GM18520 (cell line): ENCODE measurements at regions not wholly inside any gene's neighbourhood (a gene's known extent, or its start where the extent isn't known, plus 50 kb on each side); places are given as distances from the start of the nearest gene placed in this dataset.

Experiments
- ATAC-seq: cut with Tn5 transposase; IDR thresholded peaks from one replicate; pipeline ENCODE4 v1.9.1; 2021; ENCODE audit not compliant: unreplicated experiment

- no peak for ATAC-seq
Observed at GRCh38 chr13:27367570-27367969, 56.8 kb upstream of the GTF3A start.

DNA sequence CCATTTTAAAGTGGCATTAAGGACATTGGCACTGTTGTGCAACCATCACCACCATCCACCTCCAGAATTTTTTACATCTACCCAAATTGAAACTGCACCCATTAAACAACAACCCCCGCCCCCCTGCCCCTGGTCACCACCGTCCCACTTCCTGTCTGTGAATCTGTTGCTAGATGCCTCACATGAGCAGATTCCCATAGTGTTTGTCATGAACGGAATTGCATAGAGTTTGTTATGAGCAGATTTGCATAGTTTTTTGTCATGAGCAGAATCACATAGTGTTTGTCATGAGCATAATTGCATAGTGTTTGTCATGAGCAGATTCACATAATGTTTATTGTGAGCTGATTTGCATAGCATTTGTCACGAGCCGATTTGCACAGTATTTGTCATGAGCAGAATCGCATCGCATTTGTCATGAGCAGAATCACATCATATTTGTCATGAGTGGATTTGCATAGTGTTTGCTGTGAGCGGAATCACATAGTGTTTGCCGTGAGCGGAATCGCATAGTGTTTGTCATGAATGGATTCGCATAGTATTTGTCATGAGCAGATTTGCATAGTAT, 54.0 kb upstream of the GTF3A start:
- ATAC-seq = no peak

DNA sequence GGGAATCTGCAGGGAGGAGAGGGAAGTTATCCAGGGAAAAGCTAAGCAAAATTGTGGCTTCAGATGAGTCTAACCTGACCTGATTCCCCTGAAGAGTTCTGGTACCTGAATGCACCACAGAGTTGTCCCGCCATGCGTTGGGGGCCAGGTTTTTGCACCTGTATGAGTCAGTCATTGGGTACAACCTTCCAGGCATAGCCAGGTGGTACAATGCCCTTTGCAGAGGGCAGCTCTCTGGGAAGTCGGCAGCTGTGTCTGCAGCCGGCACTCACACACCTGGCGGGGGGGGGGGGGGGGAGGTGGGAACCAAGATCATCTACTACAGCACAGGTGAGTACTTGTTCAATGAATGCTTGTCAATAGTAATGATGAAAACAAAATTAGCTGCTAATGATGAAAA, 52.5 kb upstream of the GTF3A start:
- ATAC-seq = no peak

GRCh38 chr13:27372896-27373295, 51.5 kb upstream of the GTF3A start:
- no peak for ATAC-seq

GRCh38 chr13:27374126-27374613, 50.2 kb upstream of the GTF3A start:
- no peak for ATAC-seq
